ENCODE measurements at regions not wholly inside any gene's neighbourhood (a gene's known extent, or its start where the extent isn't known, plus 50 kb on each side); places are given as distances from the start of the nearest gene placed in this dataset.
"Not testable (repeated sequence)": the region's sequence is repeated elsewhere in the genome, so short reads cannot be mapped to it uniquely, and the experiment has no call there.

DNA sequence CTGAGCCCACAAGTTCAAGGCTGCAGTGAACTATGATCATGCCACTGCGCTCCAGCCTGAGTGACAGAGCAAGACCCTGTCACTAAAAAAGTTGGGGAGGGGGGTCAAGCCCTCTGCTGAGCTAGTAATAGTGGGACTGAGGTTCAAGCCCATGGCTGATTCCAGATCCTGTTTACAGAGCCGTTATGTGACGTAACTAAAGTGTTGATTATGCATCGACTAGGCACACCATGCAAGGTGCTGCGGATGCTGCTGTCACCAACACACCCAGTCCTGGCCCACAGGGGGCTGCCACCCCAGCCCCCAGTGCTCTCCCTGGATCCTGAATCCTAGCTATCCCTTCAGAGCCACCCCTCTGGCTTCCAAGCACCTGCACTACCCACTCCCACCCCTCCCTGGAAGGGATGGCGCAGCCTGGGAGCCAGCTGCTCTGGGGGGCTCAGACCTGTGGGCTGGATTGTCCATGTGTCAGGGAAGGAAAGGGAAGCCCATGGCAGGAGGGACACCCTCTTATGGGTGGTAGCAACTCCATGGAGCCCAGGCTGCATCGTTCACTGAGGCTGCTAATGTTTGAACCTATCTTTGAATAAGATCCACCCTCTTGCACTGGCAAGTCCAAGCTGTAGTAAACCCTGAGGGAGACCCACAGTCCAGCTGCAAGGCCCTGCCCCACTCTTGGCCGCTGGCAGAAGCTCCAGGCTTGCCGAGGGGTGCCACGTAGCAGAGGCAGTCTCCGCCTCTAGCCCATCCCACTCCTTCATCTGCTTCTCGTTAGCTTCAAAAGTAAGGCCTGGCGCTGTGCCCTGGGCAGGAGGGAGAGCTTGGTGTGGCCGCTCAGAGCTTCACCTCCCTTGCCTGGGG, 95.0 kb downstream of the SNX5 start:
- DNase-seq (ENCODE audit: low spot score), result peak; percentile 84

DNA sequence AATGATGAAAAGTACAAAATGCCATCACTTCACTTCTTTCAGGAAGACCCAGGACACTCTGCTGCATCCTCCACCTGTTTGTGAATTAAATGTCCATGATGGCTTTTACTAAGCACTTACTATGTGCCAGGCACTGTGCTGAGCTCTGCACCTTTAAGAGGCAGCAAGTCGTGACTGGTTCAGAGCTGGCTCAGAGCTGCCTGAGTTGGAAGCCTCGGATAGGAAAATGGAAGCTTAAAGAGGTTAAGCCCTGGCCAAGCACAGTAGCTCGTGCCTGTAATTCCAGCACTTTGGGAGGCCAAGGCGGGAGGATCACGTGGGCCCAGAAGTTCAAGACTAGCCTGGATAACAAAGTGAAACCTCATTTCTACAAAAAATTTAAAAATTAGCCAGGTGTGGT, 95.6 kb downstream of the SNX5 start:
- DNase-seq (ENCODE audit: low spot score), result no peak

DNA sequence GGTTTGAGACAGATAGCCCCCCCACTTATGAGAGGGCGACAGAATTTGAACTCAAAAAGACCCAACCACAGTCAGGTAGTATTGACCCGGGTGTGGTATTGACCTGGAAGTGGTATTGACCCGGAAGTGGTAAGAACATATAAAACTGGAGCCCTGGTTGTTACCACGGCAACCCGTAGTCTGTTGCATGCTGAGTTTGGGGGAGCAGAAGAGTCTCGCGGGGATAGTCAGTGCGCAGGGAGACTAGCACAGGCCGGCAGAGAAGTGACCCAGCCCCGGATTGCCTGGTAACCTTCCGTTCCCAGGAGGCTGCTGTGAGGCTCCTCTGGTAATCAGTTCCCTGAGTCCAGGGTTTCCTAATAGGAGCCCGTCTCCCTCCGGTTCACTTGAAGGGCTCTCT, 96.2 kb downstream of the SNX5 start:
- DNase-seq (ENCODE audit: low spot score), result no peak

DNA sequence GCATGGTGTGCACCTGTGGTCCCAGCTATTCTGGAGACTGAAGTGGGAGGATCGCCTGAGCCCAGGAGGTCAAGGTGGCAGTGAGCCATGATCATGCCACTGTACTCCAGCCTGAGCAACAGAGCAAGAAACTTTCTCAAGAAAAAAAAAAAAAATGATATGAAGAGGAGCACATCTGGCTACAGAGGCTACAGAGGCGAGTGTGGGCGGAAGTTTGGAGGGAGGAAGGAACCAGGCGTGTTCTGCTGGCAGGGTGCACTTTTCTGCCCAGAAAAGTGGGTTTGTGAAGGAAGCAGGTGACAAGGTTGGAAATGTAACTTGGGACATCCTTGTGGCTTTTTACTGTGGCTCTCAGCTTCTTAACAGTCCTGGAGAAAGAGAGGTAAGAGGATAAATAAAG, 96.7 kb downstream of the SNX5 start:
- no peak for DNase-seq (ENCODE audit: low spot score)

DNA sequence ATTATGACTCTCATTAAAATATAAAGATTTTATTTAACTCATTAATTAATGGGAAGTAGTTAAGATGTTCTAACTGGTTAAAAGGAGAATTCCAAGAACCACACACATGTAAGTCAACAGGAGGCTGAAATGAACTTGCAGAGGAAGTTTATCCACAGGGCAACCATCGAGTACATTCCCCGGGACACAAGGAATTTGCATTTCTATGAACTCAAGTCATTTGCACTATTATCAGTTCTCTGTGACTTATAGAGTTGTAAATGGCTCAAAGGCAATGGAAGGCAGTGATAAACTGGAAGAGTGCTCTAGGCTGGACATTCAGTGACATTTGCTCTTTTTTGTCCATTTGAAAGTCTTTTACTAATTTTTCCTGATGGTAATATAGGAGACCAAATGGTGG, 97.4 kb downstream of the SNX5 start:
- no peak for DNase-seq (ENCODE audit: low spot score)

DNA sequence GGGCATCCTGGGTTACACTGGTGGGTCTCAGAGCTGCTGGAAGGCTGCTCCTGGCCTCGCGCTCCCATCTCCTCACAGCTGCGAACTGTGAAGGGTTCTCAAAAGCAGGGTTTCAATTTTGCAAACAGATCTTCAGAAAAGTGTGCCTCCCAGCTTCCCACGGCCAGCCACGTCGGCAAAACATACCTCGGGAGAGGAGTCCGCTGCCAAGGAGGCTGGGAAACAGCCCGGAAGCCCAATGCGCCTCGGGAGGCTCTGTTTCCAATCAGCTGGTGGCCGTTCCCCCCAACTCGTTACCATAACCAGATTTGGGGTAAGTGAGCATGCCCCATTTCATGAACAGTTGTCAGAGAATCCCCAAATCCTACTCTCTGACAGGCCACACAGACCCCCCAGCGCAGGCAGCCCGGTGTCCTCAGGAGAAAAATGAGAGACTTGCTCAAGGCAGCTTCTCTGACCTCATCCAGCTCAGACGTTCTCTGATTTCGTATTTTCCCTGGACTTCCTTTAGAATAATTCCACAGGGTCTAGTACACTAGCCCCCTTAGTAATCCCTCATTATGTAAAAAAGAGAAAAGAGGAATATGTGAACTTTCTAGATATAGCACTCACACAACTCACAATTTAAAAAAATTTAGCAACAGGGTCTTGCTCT, 98.4 kb downstream of the SNX5 start:
- DNase-seq (ENCODE audit: low spot score), result no peak

DNA sequence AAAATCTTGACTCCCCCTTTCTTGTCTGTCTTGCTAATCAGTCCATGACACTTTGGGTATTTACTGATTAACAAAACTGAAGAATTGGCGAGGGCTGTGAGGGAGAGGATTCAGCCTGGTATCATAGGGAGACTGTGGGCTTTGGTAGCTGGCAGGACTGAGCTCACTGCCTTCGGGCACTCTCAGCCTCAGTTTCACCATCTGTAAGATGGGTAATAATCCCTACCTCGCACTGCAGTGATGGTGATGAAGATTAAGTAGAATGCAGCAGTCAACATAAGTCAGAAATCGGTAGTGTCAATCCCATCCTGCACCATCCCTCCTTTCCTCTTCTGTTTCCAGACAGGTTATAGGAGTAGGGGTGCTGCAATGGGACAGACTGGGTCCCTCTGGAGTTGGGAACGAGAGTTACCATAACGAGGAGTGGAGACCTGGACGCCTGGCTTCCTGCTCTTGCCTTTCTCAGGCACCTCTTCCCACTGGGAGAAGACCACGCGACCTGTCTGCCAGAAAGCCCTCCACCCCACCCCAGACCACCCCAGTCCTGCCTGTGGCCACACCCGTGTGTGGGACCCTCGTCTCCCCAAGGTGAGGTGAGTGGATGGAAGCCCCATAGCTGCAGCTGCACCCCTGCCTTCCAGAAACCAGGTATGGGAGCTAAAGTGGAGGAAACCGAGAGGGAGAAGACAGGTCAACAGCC, 99.1 kb downstream of the SNX5 start:
- DNase-seq (ENCODE audit: low spot score), result no peak

DNA sequence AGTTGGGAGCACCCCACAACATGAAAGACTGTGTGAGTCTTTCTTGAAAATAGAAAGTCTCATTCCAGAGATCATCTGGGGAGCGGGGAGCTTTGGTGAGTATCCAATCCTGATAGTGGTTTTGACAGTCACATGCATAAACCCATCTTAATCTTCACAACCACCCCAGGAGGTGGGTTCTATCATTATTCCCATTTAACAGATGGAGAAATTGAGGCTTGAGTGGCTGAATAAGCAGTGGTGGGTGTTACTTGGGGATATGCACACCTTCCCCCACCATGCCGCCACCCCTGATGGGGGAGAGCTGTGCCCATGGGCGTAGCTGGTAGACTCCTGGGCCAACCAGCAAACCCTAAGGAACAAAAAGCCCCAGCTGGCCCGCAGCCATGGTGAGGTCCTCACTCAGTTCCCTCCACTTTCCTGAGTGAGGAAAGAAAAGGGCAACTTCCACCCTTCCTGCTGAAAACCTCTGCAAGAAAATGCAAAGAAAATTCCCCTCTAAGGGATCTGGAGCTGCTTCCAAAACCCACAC, 99.8 kb downstream of the SNX5 start:
- DNase-seq (ENCODE audit: low spot score), result no peak

DNA sequence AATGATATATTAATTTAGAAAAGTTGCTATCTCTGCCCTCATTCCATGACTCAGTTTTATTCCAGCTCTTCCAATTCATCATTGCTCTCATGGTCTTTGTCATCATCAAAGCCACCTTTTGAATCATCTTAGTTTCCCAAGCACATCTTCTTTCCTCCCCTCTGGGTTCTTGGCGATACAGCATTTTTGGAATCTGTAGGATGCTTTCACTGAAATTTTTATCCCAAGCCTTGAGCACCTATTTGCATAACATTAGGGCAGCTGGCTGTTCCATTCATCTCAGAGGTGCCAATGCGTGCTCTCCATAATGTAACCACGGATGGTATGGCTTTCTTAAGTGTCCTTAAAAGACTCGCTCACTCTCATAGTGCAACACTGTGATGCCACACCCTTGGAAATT, 100.4 kb downstream of the SNX5 start:
- no peak for DNase-seq (ENCODE audit: low spot score)

DNA sequence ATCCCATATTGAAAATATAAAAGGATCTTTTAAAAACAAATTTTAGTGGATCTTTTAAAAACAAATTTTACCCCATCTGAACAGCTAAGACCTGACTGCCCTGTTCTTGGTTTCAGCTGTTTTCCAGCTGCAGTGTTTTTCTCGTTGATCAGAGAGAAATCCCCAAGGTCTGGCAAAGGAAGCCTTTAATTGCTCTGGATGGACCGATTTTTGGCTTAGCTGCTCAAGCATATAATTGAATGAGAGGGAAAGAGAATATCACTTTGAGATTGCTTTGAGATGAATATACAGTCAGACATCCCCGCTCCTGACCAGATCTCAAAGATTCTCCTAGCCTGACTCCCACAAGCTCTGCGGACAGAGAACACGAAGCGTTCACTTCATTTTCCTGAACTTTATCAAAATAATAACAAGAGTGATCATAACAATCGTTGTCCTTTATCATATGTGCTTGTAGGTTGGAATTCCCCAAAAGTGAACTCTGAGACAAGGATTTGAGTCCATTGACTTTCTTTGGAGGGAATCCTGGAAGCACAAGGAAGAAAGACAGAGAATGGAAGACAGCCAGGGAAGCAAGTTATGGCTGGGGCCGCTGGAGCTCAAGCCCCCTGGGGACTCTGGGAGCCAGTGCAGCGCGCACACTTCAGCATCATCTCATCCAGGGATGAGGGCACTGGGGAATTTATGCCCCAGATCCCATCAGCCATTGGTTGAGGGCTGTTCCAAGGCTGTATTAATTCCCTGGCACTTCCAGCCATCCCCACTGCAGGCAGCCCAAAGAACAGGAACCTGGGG, 101.3 kb downstream of the SNX5 start:
- DNase-seq (ENCODE audit: low spot score), result no peak

DNA sequence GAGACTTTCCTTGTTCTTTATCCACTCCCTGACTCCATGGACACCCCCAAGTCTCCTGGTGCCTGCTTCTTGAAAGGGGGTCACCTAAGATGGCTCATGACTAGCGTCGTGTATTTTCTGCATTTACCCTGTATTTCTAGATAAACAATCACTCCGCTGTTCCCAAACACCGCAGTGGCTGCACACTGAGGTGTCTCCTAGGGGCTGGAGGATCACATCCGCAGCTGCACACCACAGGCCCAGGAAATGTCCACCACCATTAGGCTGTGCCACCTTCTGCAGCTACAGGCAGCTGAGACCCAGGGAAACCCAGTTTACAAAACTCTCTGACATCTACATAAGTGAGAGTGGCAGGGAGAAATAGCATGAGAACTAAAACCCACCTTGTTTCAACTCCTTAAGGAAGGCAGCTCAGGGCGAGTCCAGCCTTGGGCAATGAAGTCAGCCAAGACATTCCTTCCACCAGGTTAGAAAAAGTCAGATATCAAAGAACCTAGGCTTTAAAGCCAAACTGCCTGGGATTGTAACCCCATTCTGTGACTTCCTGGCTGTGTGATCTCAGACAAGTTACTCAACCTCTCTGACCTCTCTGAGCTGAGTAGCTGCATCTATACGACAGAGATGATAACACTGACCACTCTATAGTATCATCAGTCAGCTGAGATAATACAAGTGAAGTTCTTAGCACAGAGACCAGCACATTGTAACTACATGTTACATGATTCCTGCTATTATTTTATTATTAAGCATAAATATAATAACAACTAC, 102.2 kb downstream of the SNX5 start:
- DNase-seq (ENCODE audit: low spot score), result no peak

DNA sequence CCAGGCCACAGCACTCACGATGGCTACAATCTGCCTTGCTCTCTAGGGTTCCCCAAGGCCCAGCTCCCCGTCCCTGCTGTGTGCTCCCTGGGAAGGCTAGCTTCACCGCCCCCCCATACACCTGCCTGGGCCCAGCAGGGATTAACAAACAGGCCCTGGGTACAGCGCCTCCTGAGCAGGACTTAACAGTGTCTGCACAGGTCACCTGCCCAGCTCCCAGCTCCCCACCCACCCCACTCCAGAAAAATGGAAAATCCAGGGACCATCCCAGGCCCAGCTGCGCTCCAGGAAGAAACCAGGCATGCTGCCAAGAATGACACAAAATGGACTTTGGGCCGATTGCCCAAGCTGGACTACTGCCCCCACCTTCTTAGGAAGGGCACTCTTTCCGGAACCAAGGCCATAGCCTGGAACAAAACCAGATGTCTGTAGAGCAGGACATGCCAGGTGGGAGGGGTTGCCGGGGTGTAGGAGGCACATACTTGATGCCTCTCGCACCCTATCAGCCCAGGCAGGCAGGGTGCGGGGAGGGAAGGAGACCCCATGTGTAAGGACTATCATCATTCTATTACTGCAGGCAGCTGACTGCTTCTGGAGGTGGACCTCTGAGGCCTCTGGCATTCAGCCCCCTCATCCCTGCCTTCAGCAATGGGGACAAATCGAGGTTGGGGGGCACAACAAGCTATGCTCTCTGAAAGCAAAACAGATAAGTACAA, 104.9 kb downstream of the SNX5 start:
- no peak for DNase-seq (ENCODE audit: low spot score)

DNA sequence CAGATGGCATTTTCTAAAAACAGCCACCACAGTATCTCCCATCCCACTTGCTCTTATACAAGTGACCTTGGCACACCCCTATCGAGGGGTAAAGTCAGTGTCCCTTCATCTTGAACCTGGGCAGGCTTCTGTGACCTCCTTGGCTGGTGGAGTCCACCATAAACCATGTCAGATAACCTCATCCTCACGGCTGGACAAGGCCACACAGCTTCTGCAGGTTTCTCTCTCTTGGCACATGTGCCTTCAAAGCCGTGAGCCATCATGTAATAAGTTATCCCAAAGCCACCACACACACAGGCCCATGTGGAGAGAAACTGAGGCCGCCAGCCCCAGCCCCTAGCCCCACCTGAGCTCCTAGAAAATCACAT, 105.4 kb downstream of the SNX5 start:
- no peak for DNase-seq (ENCODE audit: low spot score)

DNA sequence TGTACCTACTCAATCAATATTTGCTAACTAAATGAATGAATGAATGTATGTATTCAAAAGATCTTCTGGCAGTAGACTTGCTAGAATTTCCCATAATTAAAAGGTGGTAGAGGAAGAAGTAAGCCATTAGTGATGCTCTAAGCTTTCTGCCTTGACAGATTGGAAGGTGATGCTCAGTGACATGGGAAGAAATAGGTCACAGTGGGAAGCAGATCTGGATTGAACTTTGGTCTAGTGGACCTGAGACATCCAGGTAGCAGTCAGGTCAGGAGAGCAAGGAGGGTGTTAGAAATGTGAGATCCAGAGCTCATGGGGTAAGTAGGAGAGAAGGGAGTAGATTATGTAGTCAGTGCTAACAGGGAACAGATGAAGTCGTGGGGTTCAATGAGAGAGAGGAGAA, 106.4 kb downstream of the SNX5 start:
- no peak for DNase-seq (ENCODE audit: low spot score)

DNA sequence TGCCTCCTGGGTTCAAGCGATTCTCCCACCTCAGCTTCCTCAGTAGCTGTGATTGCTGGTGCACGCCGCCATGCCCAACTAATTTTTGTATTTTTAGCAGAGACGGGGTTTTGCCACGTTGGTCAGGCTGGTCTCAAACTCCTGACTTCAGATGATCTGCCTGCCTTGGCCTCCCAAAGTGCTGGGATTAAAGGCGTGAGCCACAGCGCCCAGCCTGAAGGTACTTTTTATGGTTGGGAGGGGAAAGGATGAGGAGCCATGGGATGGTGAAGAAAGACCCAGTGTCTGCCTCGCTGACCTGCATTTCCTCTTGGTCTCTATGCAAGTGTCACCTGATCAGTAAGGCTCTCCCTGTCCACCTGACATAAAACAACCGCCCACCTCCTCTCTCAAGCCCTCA, 107.0 kb downstream of the SNX5 start:
- not testable (repeated sequence) for DNase-seq (ENCODE audit: low spot score)

DNA sequence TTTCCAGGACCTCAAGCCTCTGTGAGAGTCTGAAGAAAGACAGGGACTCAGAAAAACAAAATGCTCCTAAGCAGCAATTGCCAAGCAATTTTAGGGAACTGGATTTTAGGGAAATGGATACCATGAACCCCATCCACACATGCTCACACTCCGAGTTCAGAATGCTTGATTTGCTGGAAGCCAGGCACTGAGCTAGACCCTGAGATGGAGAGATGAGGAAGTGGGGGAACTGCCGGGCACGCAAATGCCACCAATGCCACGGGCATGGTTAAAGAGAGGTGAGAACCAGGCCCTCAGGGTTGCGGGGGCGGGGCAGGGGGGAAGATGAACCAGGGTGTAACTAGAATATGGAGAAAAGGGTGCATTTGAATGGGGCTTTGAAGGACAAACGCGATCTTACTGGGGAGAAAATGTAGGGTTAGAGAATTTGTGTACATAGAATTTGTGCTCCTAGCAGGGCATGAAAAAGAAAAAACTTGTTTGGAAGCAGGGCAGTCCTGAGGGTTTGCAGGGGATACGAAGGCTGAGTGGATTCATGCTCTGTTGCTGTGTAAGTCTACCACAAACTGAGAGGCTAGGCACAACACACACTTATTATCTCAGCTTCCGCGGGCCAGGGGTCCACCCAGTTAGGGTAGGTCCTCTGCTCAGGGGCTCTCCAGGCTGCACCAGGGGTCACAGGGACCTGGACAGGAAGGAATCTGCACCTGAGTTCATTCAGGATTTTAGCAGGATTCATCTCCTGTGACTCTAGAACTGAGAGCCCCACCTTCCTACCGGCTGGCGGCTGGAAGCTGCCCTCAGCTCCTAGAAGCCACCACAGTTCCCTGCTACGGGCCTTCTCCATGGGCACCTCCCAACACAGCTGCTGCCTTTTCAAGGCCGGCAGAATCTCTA, 108.0 kb downstream of the SNX5 start:
- no peak for DNase-seq (ENCODE audit: low spot score)

DNA sequence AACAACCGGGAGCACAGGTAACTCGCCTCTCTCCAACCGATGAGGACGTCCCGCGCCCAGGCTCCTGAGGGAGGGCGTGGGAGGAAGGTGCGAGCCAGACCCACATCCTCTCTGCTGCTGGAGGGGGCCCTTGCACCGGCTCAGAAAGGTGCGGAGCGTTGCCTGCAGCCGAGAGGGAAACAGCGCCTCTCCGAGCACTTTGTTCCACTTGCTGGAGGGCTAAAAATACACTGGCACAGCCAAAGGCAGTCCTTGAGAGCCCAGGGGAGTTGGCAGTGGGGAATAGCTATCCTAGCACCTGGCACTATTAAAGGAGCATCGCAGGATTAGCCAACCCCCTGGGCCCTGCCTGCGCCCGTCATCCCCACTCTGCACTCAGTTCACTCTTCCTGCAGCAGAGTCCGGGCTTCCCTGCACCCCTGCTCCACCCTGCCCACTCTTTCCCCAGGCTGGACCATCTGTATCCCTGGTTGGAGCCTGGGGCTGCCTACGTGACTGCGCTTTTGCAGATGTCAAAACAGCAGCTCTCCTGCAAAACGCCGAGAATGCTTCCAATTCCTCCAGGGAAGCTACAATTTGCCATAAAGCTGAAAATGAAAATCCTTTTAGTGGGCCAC, 108.9 kb downstream of the SNX5 start:
- no peak for DNase-seq (ENCODE audit: low spot score)

DNA sequence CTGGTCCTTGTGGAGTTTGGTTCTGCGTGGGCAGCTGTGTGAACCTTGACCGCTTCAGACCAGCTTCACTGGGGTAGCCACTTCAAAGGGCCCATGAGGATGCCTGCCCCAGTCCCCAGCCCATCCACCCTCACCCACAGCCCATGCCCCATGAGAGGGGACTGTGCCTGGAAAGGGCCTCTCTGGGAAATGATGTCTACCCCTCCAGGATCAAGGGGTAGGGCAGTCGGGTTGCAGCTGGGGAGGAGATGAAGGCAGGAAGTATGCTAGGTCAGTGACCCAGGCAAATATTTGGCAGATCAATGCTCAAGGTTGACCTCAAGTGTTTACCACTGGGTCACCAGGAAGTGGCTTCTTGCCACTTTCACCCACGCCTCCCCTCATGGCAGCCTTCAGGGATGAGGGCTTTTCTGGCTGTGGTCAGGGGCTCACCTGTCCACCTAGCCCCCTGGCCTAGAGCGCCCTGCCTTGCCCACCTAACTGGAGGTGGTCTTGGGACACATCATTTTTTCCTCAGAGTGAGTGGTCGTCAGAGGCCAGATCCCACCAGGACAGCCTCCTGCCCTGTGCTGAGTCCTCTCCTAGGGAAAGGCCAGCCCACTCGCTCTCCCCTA, 109.5 kb downstream of the SNX5 start:
- no peak for DNase-seq (ENCODE audit: low spot score)

Measured in COLO829 (cell line).